HEK293 (cell line): ENCODE measurements at regions not wholly inside any gene's neighbourhood (a gene's known extent, or its start where the extent isn't known, plus 50 kb on each side); places are given as distances from the start of the nearest gene placed in this dataset.

Experiments used
- PBX3 ChIP-seq: sonication (generic); formaldehyde crosslinking; IDR thresholded peaks from 2 replicates; pipeline ENCODE4 v1.8.1; 2022; ENCODE audit warnings: mild to moderate bottlenecking, moderate library complexity, missing genetic modification reagents
- ZBTB49 ChIP-seq: fragments of 450-650 bp; formaldehyde crosslinking; IDR thresholded peaks from 2 replicates; pipeline ENCODE4 v1.5.1; 2016; ENCODE audit warnings: missing biosample characterization, missing genetic modification characterization, low read depth
- ZBTB8A ChIP-seq: fragments of 450-650 bp; formaldehyde crosslinking; IDR thresholded peaks from 2 replicates; pipeline ENCODE4 v1.5.1; 2016; ENCODE audit warnings: missing biosample characterization, missing genetic modification characterization
- ZNF184 ChIP-seq: fragments of 450-650 bp; IDR thresholded peaks from 2 replicates; pipeline ENCODE4 v1.5.1; 2018; ENCODE audit warnings: missing biosample characterization, mild to moderate bottlenecking, missing genetic modification characterization
- ZNF202 ChIP-seq: fragments of 450-650 bp; formaldehyde crosslinking; IDR thresholded peaks from 2 replicates; pipeline ENCODE4 v1.5.1; 2016; ENCODE audit warnings: missing biosample characterization, missing genetic modification characterization, borderline replicate concordance
- ZNF274 ChIP-seq, 2 experiments: fragments of 200-500 bp in 1 of 2; fragments of 450-650 bp in 1 of 2; sonication (Bioruptor generic) in 1 of 2; formaldehyde crosslinking in 1 of 2; IDR thresholded peaks; 2 replicates each; pipeline versions ENCODE4 v1.5.1 to v1.6.1; 2014 to 2016; ENCODE audit warnings: borderline replicate concordance in 1 of 2, inconsistent platforms in 1 of 2, low read length in 1 of 2, missing biosample characterization in 1 of 2, missing genetic modification characterization in 1 of 2
- ZNF302 ChIP-seq: fragments of 450-650 bp; formaldehyde crosslinking; IDR thresholded peaks from 2 replicates; pipeline ENCODE4 v1.5.1; 2016; ENCODE audit warnings: missing biosample characterization, missing genetic modification characterization, low read depth
- ZNF426 ChIP-seq: fragments of 450-650 bp; formaldehyde crosslinking; IDR thresholded peaks from 2 replicates; pipeline ENCODE4 v1.5.1; 2017; ENCODE audit warnings: missing biosample characterization, missing genetic modification characterization, mild to moderate bottlenecking, inconsistent platforms, moderate library complexity
- TF ChIP-seq, protein P1 (sequence below): fragments of 450-650 bp; formaldehyde crosslinking; IDR thresholded peaks from 2 replicates; pipeline ENCODE4 v1.5.1; 2016; ENCODE audit warnings: missing biosample characterization, missing genetic modification characterization
- TF ChIP-seq, protein P2 (sequence below): fragments of 450-650 bp; formaldehyde crosslinking; IDR thresholded peaks from 2 replicates; pipeline ENCODE4 v1.5.1; 2016; ENCODE audit warnings: missing biosample characterization, missing genetic modification characterization

GRCh38 chr2:237268004-237268708, 145.8 kb downstream of the COL6A3 start:
- no peak for TF ChIP-seq ZBTB8A
- TF ChIP-seq ZNF426 (tag by site-specific recombination) = no peak
- TF ChIP-seq ZNF274 (IDR thresholded peaks at IDR 0.05; ENCODE audit: low read length) = no peak
- no peak for TF ChIP-seq ZNF274 (tag by site-specific recombination; IDR thresholded peaks at IDR 0.05; ENCODE audit: borderline replicate concordance)
- TF ChIP-seq, protein P1, sequence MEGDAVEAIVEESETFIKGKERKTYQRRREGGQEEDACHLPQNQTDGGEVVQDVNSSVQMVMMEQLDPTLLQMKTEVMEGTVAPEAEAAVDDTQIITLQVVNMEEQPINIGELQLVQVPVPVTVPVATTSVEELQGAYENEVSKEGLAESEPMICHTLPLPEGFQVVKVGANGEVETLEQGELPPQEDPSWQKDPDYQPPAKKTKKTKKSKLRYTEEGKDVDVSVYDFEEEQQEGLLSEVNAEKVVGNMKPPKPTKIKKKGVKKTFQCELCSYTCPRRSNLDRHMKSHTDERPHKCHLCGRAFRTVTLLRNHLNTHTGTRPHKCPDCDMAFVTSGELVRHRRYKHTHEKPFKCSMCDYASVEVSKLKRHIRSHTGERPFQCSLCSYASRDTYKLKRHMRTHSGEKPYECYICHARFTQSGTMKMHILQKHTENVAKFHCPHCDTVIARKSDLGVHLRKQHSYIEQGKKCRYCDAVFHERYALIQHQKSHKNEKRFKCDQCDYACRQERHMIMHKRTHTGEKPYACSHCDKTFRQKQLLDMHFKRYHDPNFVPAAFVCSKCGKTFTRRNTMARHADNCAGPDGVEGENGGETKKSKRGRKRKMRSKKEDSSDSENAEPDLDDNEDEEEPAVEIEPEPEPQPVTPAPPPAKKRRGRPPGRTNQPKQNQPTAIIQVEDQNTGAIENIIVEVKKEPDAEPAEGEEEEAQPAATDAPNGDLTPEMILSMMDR (tag by site-specific recombination) = no peak
- TF ChIP-seq, protein P2, sequence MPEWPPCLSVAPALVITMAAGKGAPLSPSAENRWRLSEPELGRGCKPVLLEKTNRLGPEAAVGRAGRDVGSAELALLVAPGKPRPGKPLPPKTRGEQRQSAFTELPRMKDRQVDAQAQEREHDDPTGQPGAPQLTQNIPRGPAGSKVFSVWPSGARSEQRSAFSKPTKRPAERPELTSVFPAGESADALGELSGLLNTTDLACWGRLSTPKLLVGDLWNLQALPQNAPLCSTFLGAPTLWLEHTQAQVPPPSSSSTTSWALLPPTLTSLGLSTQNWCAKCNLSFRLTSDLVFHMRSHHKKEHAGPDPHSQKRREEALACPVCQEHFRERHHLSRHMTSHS (tag by site-specific recombination) = no peak
- no peak for TF ChIP-seq ZBTB49 (tag by site-specific recombination)
- no peak for TF ChIP-seq PBX3 (CRISPR knock-in tag)
- no peak for TF ChIP-seq ZNF202 (tag by site-specific recombination)
- no peak for TF ChIP-seq ZNF184 (tag by site-specific recombination)
- no peak for TF ChIP-seq ZNF302 (tag by site-specific recombination)
